ENCODE measurements at regions not wholly inside any gene's neighbourhood (a gene's known extent, or its start where the extent isn't known, plus 50 kb on each side); places are given as distances from the start of the nearest gene placed in this dataset.

DNA sequence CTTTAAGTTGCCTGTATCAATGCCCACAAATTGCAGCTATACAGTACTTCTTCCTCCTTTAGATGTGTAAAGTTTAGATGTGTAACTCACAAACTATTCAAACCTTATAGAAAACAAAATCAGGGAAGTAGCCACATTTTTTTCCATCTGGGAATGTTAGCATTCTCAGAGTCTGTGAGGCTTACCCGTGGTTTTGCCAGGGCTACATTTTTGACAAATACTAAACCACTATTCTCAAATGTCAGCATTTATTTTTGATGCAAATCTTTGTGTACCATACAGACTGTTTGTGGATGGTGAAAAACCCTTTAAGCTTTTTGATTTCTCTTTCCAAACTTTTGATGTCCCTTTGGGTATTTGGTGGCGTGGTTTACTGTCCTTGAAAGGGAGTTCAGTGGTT is 216.4 kb downstream of the POSTN start:
- no peak overlapping the region for H3K4me3 ChIP-seq
- TF ChIP-seq, protein P1, sequence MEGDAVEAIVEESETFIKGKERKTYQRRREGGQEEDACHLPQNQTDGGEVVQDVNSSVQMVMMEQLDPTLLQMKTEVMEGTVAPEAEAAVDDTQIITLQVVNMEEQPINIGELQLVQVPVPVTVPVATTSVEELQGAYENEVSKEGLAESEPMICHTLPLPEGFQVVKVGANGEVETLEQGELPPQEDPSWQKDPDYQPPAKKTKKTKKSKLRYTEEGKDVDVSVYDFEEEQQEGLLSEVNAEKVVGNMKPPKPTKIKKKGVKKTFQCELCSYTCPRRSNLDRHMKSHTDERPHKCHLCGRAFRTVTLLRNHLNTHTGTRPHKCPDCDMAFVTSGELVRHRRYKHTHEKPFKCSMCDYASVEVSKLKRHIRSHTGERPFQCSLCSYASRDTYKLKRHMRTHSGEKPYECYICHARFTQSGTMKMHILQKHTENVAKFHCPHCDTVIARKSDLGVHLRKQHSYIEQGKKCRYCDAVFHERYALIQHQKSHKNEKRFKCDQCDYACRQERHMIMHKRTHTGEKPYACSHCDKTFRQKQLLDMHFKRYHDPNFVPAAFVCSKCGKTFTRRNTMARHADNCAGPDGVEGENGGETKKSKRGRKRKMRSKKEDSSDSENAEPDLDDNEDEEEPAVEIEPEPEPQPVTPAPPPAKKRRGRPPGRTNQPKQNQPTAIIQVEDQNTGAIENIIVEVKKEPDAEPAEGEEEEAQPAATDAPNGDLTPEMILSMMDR (IDR thresholded peaks at IDR 0.05) = no peak
- DNase-seq = no peak
- no peak overlapping the region for H3K27ac ChIP-seq
- H3K9me3 ChIP-seq = no peaks in the 10 kb centered on the region
- intact Hi-C loops (cut with DNase I) = no loop called here
- WGBS, 3 donors = 41 to 59% (median 44%) methylated on average over 2 of the region's 2 CpGs
- H3K4me1 ChIP-seq (ENCODE audit: insufficient read depth) = no peaks in the 10 kb centered on the region
- no peaks in the 10 kb centered on the region for H3K27me3 ChIP-seq
- no peaks in the 10 kb centered on the region for H3K36me3 ChIP-seq

- Histone ChIP-seq H3K4me3 (no peak overlapping the region), H3K27me3 (no peaks in the 10 kb centered on the region), H3K27ac (no peak overlapping the region), H3K36me3 (no peaks in the 10 kb centered on the region), H3K9me3 (no peaks in the 10 kb centered on the region), H3K4me1 (ENCODE audit: insufficient read depth) (no peaks in the 10 kb centered on the region)
- intact Hi-C loops (cut with DNase I) = no loop called here
- no peak for TF ChIP-seq POLR2A (IDR thresholded peaks at IDR 0.05)
- TF ChIP-seq, protein P1 (IDR thresholded peaks at IDR 0.05) = no peak
- 82 to 86% (median 83%) methylated on average over 1 of the region's 1 CpG for WGBS, 3 donors
- no peak for DNase-seq
Observed at GRCh38 chr13:37381502-37381901, 217.1 kb downstream of the POSTN start.

GRCh38 chr13:37379841-37380240 is 218.7 kb downstream of the POSTN start:
- Histone ChIP-seq H3K27me3 (no peaks in the 10 kb centered on the region), H3K36me3 (no peaks in the 10 kb centered on the region), H3K4me1 (ENCODE audit: insufficient read depth) (no peaks in the 10 kb centered on the region), H3K27ac (no peak overlapping the region), H3K9me3 (no peaks in the 10 kb centered on the region), H3K4me3 (no peak overlapping the region)
- WGBS, 3 donors = 80 to 88% (median 87%) methylated on average over 4 of the region's 4 CpGs
- intact Hi-C loops (cut with DNase I) = no loop called here
- DNase-seq = no peak
- TF ChIP-seq, protein P1 (IDR thresholded peaks at IDR 0.05) = no peak
- TF ChIP-seq POLR2A (IDR thresholded peaks at IDR 0.05) (no peak), EP300 (IDR thresholded peaks at IDR 0.05) (no peak)

DNA sequence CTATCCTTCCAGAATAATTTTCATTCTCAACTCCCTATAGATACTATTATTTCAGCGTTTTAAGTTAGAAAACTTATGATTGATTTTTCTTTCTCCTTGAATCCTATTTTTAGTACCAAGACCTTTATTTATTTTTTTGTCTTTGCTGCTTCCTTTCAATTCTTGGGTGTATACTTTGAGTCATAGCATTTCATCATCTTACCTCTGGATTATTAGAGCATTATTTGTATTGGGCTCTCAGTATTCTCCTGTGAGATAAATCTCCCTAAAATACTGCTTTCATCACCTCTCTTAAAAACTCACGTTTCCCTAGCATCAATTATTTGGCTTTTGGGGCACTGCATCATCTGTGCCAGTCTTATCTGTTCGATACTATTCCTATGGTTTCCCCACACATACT is 222.8 kb downstream of the POSTN start:
- H3K9me3 ChIP-seq = no peaks in the 10 kb centered on the region
- TF ChIP-seq, protein P1 (IDR thresholded peaks at IDR 0.05) = no peak
- no peak for TF ChIP-seq EP300 (IDR thresholded peaks at IDR 0.05)
- no peak for TF ChIP-seq POLR2A (IDR thresholded peaks at IDR 0.05)
- intact Hi-C loops (cut with DNase I) = no loop called here
- no peak for DNase-seq
- H3K27me3 ChIP-seq = peaks cover 2% of the 10 kb centered on the region
- 78 to 86% (median 82%) methylated on average over 3 of the region's 3 CpGs for WGBS, 3 donors
- no peaks in the 10 kb centered on the region for H3K36me3 ChIP-seq
- no peak overlapping the region for H3K4me3 ChIP-seq
- no peak overlapping the region for H3K27ac ChIP-seq
- H3K4me1 ChIP-seq (ENCODE audit: insufficient read depth) = no peaks in the 10 kb centered on the region

DNA sequence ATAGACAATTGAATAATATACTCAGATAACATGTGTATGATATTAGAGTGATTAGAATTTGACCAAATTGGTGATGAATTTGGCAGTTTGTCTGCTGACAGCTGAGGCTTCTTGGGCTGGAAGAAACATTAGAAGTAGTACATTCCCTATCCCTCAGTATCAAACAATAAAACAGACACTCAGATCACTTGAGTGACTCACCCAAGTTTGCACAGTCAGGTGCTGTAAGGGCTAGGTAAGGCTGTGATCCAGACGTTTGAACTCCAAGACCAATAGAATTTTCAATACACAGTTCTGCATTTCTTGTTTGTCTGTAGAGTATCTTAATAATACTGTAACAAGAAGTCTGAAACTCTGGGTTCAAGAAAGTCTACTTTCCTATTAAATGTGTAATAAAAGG is 223.5 kb downstream of the POSTN start:
- Histone ChIP-seq H3K9me3 (no peaks in the 10 kb centered on the region), H3K4me1 (ENCODE audit: insufficient read depth) (no peaks in the 10 kb centered on the region), H3K4me3 (no peak overlapping the region), H3K27me3 (peaks cover 2% of the 10 kb centered on the region), H3K27ac (no peak overlapping the region), H3K36me3 (no peaks in the 10 kb centered on the region)
- no peak for DNase-seq
- TF ChIP-seq POLR2A (IDR thresholded peaks at IDR 0.05) = no peak
- TF ChIP-seq, protein P1 (IDR thresholded peaks at IDR 0.05) = no peak
- no peak for TF ChIP-seq EP300 (IDR thresholded peaks at IDR 0.05)
- intact Hi-C loops (cut with DNase I) = no loop called here
- 55 to 70% (median 57%) methylated on average over 1 of the region's 1 CpG for WGBS, 3 donors
